Endothelial cell of umbilical vein (primary cell): ENCODE measurements at regions not wholly inside any gene's neighbourhood (a gene's known extent, or its start where the extent isn't known, plus 50 kb on each side); places are given as distances from the start of the nearest gene placed in this dataset.

Experiments
- BruUV-seq: library from RNA; stranded (reverse); fragments of 400-500 nt; replicated peaks from 2 replicates; lab custom pipeline; 2021; lab: Mats Ljungman, UMichigan
- CTCF ChIA-PET: fragments of 300-600, 350-600 bp; sonication (Branson Sonifier 250); formaldehyde crosslinking; loops from one replicate; lab custom pipeline; 2021; ENCODE audit warnings: antibody characterized with exemption, inconsistent platforms; lab: Charles Lee
- POLR2A ChIA-PET: fragments of 300-600, 350-600 bp; sonication (Branson Sonifier 250); formaldehyde crosslinking; loops from one replicate; lab custom pipeline; 2021; ENCODE audit warnings: antibody characterized with exemption, inconsistent platforms; lab: Charles Lee
- DNase-seq: peaks from one replicate; pipeline ENCODE4 v3.0.0-alpha.2; 2011; ENCODE audit warnings: low read depth, low spot score
- FAIRE-seq: peaks from 2 replicates; lab custom pipeline; 2011; peaks lifted over from hg19 to GRCh38; lab: Jason Lieb, UNC
- H2AFZ ChIP-seq: 2 replicates; pipeline ENCODE4 v1.6.0; 2012; ENCODE audit warnings: low read depth, low read length, control low read depth, inconsistent platforms
- H3K27ac ChIP-seq: 2 replicates; pipeline ENCODE4 v1.5.1; 2011; ENCODE audit warnings: low read depth, mild to moderate bottlenecking, control low read depth, low read length, moderate library complexity; ENCODE audit not compliant: insufficient read depth
- H3K27me3 ChIP-seq, 2 experiments: 2 replicates each; pipeline versions ENCODE4 v1.6.0 to v1.6.1; 2011; ENCODE audit warnings: low read length in 2 of 2, mixed read lengths in 1 of 2; ENCODE audit not compliant: control insufficient read depth in 2 of 2, insufficient read depth in 2 of 2
- H3K36me3 ChIP-seq, 2 experiments: 2 replicates in 1 of 2; 3 replicates in 1 of 2; pipeline ENCODE4 v1.5.1; 2011; ENCODE audit warnings: low read length in 2 of 2, mild to moderate bottlenecking in 1 of 2, moderate library complexity in 1 of 2; ENCODE audit not compliant: control insufficient read depth in 2 of 2, insufficient read depth in 2 of 2; ENCODE audit errors: extremely low read depth in 1 of 2
- H3K4me1 ChIP-seq: 3 replicates; pipeline ENCODE4 v1.5.1; 2011; ENCODE audit warnings: mild to moderate bottlenecking, low read length; ENCODE audit not compliant: control insufficient read depth, insufficient read depth; ENCODE audit errors: extremely low read depth
- H3K4me2 ChIP-seq: 2 replicates; pipeline ENCODE4 v1.6.1; 2011; ENCODE audit warnings: low read length, control low read depth, mixed read lengths; ENCODE audit not compliant: insufficient read depth
- H3K4me3 ChIP-seq, 3 experiments: fragments of 200-600 bp in 1 of 3; sonication (generic), shearing (Covaris generic) in 1 of 3; replicated peaks in 1 of 3; 2 replicates each; pipeline ENCODE4 v1.5.1; 2011 to 2016; ENCODE audit warnings: control low read depth in 3 of 3, low read length in 3 of 3, mild to moderate bottlenecking in 2 of 3, inconsistent platforms in 1 of 3, low read depth in 1 of 3, moderate library complexity in 1 of 3; ENCODE audit not compliant: insufficient read depth in 1 of 3
- H3K79me2 ChIP-seq: 2 replicates; pipeline ENCODE4 v1.6.0; 2012; ENCODE audit warnings: low read length, inconsistent platforms; ENCODE audit not compliant: control insufficient read depth, insufficient read depth
- H3K9ac ChIP-seq: replicated peaks from 2 replicates; pipeline ENCODE3; 2011; ENCODE audit warnings: low read length, control low read depth; ENCODE audit not compliant: insufficient read depth; ENCODE audit errors: extremely low read depth
- H3K9me1 ChIP-seq: replicated peaks from 3 replicates; pipeline ENCODE4 v1.6.0; 2011; ENCODE audit warnings: mild to moderate bottlenecking, low read length; ENCODE audit not compliant: control insufficient read depth, insufficient read depth; ENCODE audit errors: extremely low read depth
- H3K9me3 ChIP-seq: replicated peaks from 2 replicates; pipeline ENCODE4 v1.5.1; 2012; ENCODE audit warnings: low read length, inconsistent platforms; ENCODE audit not compliant: control insufficient read depth, insufficient read depth
- H4K20me1 ChIP-seq: replicated peaks from 2 replicates; pipeline ENCODE3; 2011; ENCODE audit warnings: mild to moderate bottlenecking, low read length; ENCODE audit not compliant: control insufficient read depth, insufficient read depth; ENCODE audit errors: extremely low read depth
- FOS ChIP-seq: IDR thresholded peaks from 2 replicates; pipeline ENCODE4 v1.6.1; 2011; ENCODE audit warnings: mild to moderate bottlenecking, low read length, moderate library complexity, borderline replicate concordance; ENCODE audit not compliant: insufficient read depth
- JUN ChIP-seq: IDR thresholded peaks from 2 replicates; pipeline ENCODE4 v1.6.1; 2011; ENCODE audit warnings: borderline replicate concordance, low read depth; ENCODE audit not compliant: insufficient read length, insufficient read depth
- MYC ChIP-seq: IDR thresholded peaks from one replicate; pipeline ENCODE4 v1.6.1; 2011; ENCODE audit warnings: mild to moderate bottlenecking, low read depth, low read length
- POLR2A ChIP-seq: IDR thresholded peaks from 2 replicates; pipeline ENCODE4 v1.6.1; 2012; ENCODE audit warnings: low read depth, mild to moderate bottlenecking, control low read depth, low read length
- dilution Hi-C: fragments of 300-500 bp; cut with MboI; formaldehyde crosslinking; loops from one replicate; pipeline ENCODE4 v1.15.0; 2019; ENCODE audit warnings: low sequenced_read_pairs; ENCODE audit not compliant: extremely low pct_ligation_motif_present
- intact Hi-C: fragments of 100-400 bp; cut with micrococcal nuclease; formaldehyde crosslinking; loops from one replicate; pipeline ENCODE4 v1.10.0; 2022
- TF ChIP-seq, protein P1 (sequence below), 2 donors: IDR thresholded peaks; 1 replicate in 1 of 2; 2 replicates in 1 of 2; pipeline ENCODE4 v1.5.1; 2011; ENCODE audit warnings: low read length in 2 of 2, mild to moderate bottlenecking in 2 of 2, moderate library complexity in 2 of 2, control low read depth in 1 of 2, inconsistent platforms in 1 of 2, low read depth in 1 of 2; ENCODE audit not compliant: insufficient read depth in 1 of 2; ENCODE audit errors: extremely low read depth in 1 of 2

DNA sequence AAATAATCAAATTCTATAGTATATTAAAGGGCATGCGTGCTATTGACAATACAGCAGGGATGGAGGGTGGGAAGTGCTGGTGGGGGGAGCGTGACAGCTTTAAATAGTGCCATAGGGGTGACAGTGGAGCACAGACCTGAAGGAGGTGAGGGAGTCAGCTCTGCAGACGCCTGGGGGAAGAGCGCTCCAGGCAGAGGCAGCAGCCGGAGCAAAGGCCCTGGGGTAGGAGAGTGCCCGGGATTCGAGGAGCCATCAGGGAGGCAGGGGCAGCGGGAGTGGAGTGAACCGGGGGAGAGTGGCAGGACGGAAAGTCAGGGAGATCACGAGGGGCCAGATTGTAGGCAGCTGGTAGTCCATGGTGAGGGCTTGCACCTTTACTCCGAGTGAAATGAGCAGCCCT is 78.4 kb upstream of the CCDC167 start:
- no peak overlapping the region for H3K27ac ChIP-seq
- H3K4me2 ChIP-seq: no peak overlapping the region
- no peaks in the 10 kb centered on the region for H4K20me1 ChIP-seq
- ChIA-PET POLR2A (no interaction called here), CTCF (interaction anchor here (1.1 kb wide), 1 partner anchor 16 kb away, joined by 3 read pairs; no protein-coding TSS in a partner anchor)
- H3K9me3 ChIP-seq: no peaks in the 10 kb centered on the region
- H3K36me3 ChIP-seq: no peaks in the 10 kb centered on the region
- no peak overlapping the region for H3K9ac ChIP-seq
- BruUV-seq: no TSS peak
- no peaks in the 10 kb centered on the region for H3K9me1 ChIP-seq
- H3K79me2 ChIP-seq: no peaks in the 10 kb centered on the region
- FAIRE-seq (no peak), DNase-seq (no peak)
- peaks cover 0 to 1% of the 10 kb centered on the region in 2 experiments for H3K27me3 ChIP-seq
- H2AFZ ChIP-seq: no peak overlapping the region
- no peak overlapping the region for H3K4me3 ChIP-seq
- intact Hi-C loops: no loop called here
- dilution Hi-C loops: no loop called here
- H3K4me1 ChIP-seq: peaks cover 7% of the 10 kb centered on the region
- TF ChIP-seq JUN: no peak
- no peak for TF ChIP-seq MYC
- TF ChIP-seq, protein P1, sequence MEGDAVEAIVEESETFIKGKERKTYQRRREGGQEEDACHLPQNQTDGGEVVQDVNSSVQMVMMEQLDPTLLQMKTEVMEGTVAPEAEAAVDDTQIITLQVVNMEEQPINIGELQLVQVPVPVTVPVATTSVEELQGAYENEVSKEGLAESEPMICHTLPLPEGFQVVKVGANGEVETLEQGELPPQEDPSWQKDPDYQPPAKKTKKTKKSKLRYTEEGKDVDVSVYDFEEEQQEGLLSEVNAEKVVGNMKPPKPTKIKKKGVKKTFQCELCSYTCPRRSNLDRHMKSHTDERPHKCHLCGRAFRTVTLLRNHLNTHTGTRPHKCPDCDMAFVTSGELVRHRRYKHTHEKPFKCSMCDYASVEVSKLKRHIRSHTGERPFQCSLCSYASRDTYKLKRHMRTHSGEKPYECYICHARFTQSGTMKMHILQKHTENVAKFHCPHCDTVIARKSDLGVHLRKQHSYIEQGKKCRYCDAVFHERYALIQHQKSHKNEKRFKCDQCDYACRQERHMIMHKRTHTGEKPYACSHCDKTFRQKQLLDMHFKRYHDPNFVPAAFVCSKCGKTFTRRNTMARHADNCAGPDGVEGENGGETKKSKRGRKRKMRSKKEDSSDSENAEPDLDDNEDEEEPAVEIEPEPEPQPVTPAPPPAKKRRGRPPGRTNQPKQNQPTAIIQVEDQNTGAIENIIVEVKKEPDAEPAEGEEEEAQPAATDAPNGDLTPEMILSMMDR (IDR thresholded peaks at IDR 0.05; ENCODE audit: extremely low read depth in 1 of 2, insufficient read depth in 1 of 2, low read depth in 1 of 2, low read length in 2 of 2): no peak
- TF ChIP-seq FOS: no peak
- no peak for TF ChIP-seq POLR2A

DNA sequence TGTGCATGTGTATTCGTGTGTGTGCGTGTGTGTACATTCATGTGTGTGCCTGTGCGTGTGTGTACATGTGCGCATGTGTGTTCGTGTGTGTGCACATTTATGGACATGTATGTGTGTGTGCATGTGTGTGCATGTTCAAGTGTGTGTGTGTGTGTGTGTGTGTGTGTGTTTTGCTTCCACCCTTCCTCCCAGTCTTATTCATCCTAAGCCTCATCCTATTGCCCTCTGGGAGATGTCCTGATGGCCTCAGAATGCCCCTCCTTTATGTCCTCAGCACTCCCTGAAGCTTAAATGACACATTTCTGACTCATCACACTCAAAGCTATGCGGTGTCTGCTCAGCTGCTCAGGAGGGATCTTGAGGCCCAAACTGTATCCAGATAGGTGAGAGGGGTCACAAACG is 76.6 kb upstream of the CCDC167 start:
- Histone ChIP-seq H3K27me3 (peaks cover 0 to 4% of the 10 kb centered on the region in 2 experiments), H3K27ac (no peak overlapping the region), H3K36me3 (no peaks in the 10 kb centered on the region), H3K9ac (no peak overlapping the region), H3K9me1 (no peaks in the 10 kb centered on the region), H2AFZ (no peak overlapping the region), H4K20me1 (no peaks in the 10 kb centered on the region), H3K9me3 (no peaks in the 10 kb centered on the region), H3K4me2 (no peak overlapping the region), H3K4me1 (peaks cover 7% of the 10 kb centered on the region), H3K79me2 (no peaks in the 10 kb centered on the region), H3K4me3 (no peak overlapping the region)
- intact Hi-C loops: no loop called here
- dilution Hi-C loops: no loop called here
- CTCF ChIA-PET: no interaction called here
- TF ChIP-seq FOS: peak; percentile 21
- TF ChIP-seq, protein P1 (IDR thresholded peaks at IDR 0.05; ENCODE audit: extremely low read depth in 1 of 2, insufficient read depth in 1 of 2, low read depth in 1 of 2, low read length in 2 of 2): no peak
- peak; percentile 28 for FAIRE-seq
- POLR2A ChIA-PET: no interaction called here
- BruUV-seq: no TSS peak
- DNase-seq: no peak
